Non-pigmented ciliary epithelial cell (primary cell): ENCODE measurements at regions not wholly inside any gene's neighbourhood (a gene's known extent, or its start where the extent isn't known, plus 50 kb on each side); places are given as distances from the start of the nearest gene placed in this dataset.
"Not testable (repeated sequence)": the region's sequence is repeated elsewhere in the genome, so short reads cannot be mapped to it uniquely, and the experiment has no call there.

ENCODE experiments used
- DNase-seq: peaks from one replicate; pipeline ENCODE4 v3.0.0-alpha.2; 2010; ENCODE audit warnings: low read depth

DNA sequence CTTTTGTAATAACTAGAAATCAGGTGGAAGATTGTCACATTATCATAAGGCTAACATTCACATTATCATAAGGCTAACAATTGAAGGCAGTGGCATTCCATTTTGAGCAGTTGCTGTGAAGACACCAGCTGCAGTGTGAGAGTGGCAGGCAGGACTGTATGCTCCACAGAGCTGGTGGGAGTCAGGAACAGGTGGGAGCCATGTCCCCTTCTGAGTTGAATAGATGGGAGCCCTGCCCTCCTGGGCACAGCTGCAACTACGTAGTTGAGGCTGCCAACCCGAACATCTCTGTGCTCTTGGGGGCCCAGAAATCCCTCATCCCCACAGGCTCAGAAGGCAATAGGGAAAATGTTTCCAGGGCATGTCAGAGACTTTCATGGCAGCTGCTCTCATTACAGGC, 1627.6 kb downstream of the SI start:
- no peak for DNase-seq

- no peak for DNase-seq
These were observed 1639.5 kb downstream of the SI start for GRCh38 chr3:163438760-163439159.

GRCh38 chr3:163422671-163423070, 1655.6 kb downstream of the SI start:
- no peak for DNase-seq

DNA sequence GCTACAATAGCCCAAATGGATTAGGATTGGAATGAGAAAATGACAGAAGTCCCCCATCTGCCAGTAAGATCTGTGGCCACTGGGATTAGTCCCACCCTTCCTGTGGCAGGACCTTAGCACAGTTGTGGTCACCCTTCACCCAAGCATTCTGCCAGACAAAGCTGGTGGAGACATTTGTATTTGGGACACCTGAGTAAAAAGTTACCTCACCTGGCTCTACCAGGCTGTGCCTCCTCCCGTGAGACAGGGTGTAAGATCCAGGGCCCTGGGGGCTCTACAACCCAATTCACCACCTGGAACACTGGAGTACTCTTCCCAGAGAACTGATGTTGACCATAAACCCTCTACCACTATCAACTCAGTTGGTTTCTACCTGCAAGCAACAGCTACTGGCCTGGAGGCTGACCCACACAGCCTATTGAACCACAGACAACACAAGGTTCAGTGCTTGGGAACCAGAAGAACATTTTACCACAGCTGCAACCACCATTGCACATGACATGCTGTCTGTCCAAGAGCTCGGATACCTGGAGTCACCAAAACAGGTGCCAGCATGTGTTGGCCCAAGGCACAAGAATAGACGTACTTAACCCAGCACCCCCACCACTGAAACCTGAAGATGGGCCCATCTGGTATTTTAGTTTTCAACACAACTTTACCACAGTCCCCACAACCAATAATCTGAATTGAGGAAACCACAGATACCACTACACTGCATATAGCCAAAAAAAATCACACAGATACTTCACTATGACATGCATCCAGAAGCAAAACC, 1686.7 kb downstream of the SI start:
- no peak for DNase-seq

DNA sequence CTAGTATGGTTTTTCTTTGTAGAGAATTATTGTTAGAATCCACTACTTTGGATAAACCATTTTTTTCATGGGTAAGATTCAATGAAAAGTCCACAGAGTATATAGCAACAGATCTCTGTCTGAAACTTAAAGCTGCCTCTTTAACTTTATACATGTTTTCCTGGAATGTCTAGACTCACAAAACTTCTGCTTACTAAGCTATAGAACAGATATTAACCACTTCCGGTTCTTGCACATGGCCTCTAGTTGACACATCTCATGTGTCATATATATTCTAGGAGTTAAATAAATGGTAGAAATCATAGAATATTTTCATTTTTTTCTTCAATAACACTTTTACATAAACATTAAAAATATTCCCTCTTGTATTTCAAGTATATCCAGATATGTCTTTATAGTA, 1693.9 kb downstream of the SI start:
- DNase-seq = no peak

DNA sequence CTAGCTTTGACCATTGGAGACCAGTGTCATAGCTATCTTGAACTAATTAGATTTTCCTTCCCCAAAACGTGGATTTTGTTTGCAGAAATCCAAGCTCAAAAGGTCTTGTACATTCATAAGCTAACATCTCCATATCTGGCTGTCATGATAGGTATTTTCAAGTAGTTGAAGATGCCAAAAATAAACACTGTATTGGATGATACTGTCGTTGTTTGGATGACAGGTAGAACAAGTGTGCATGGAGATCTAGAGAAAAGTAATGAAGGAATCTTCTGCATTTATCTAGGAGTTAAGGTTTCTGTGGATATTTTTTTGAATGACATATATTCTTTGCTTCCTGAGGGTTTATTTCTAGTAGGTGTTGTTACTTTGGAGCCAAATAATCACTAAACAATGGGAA, 1696.1 kb downstream of the SI start:
- DNase-seq = no peak

DNA sequence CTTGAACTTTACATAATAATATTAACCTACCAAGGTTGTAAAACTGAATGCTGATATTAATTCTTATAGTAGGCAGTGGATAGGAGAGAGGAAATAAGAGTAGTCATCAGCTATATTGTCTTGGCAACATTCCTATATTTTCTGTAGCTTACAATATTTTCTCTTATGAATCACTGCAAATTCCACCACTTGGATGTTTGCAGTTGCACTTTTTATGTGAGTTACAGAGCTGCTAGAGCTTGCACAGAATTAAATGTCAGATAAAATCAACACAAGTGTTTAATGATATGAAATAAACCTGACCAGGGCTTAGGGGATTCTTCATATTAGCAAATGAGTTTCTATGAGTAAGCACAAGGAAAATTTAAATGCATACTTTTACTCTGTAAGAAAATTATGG, 1710.1 kb downstream of the SI start:
- peak; percentile 10 for DNase-seq

- no peak for DNase-seq
These were observed 1713.6 kb downstream of the SI start for GRCh38 chr3:163364717-163365116.

DNA sequence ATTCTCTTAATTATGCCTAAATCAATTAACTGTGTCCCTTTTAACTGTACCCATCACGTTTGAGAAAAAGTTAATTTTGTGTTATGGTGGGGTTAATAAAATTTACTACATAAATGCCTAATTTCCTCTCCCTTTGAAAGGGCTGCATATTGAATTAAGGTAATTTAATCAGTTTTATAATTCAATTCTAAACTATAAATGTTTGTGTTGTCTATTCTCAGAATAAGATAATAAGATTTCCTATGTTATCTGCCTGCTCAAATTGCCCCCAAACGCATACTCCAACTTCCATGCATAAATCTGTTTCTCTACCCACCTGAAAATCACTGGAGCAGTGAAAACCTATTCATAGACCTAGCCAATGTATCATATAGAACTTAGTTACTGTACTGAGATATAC, 1716.1 kb downstream of the SI start:
- no peak for DNase-seq

DNA sequence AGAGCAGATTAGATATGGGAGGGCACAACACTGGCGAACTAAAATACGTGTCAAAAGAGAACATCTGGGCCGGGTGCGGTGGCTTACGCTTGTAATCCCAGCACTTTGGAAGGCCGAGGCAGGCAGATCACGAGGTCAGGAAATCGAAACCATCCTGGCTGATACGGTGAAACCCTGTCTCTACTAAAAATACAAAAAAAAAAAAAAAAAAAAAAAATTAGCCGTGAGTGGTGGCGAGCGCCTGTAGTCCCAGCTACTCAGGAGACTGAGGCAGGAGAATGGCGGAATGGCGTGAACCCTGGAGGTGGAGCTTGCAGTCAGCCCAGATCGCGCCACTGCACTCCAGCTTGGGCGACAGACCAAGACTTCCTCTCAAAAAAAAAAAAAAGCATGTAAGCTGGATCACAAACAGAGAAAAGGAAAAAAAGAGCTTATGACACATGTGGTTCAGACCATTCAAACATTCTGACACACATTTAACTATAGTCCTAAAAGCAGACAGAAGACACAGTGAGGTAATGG, 1716.9 kb downstream of the SI start:
- DNase-seq = not testable (repeated sequence)

GRCh38 chr3:163347944-163348343, 1730.4 kb downstream of the SI start:
- DNase-seq = no peak

GRCh38 chr3:163335429-163335828, 1742.9 kb downstream of the SI start:
- DNase-seq = no peak

GRCh38 chr3:163328680-163329079, 1749.6 kb downstream of the SI start:
- no peak for DNase-seq

GRCh38 chr3:163327086-163327485, 1751.2 kb downstream of the SI start:
- DNase-seq = no peak

GRCh38 chr3:163315786-163316185, 1762.5 kb downstream of the SI start:
- no peak for DNase-seq

GRCh38 chr3:163306405-163306804, 1771.9 kb downstream of the SI start:
- no peak for DNase-seq

DNA sequence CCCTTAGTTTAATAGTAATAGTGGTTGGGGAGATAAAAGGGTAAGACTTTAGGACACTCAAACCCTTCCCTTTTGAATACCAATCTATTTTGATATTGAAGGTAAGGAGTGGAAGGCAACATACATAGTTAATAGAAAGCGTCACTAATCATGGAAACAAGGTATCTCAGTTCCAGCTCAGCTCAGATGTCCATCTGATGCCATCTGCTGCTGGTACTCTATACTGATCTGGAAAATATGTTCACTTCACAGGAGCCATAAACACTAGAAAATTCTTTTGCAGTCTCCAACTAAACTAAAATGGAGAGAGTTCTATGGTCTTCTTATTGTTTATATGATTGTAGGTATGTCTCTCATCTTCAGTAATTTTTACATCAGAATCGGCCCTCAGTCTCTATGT, 1777.1 kb downstream of the OTOL1 start:
- DNase-seq = no peak

- no peak for DNase-seq
These were observed 1770.1 kb downstream of the OTOL1 start for GRCh38 chr3:163266731-163267130.

GRCh38 chr3:163261618-163262017, 1765.0 kb downstream of the OTOL1 start:
- no peak for DNase-seq

DNA sequence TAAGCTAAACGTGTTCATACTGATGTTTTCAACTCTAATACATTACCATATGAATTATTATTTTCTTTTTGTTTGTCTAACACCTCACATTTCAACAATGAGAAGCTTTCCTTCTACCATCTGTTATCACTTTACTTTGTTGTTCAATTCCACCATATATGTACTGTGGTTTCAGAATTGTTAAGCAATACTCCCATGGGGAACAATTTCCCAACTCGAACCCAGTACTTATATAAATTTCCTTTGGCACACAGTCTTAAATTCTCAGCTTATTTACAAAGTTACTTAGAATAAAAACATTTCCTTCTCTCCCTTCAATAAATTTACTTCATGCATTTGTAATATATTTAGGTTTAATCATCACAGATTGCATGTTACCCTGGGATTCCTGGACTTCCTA, 1764.4 kb downstream of the OTOL1 start:
- DNase-seq = no peak

DNA sequence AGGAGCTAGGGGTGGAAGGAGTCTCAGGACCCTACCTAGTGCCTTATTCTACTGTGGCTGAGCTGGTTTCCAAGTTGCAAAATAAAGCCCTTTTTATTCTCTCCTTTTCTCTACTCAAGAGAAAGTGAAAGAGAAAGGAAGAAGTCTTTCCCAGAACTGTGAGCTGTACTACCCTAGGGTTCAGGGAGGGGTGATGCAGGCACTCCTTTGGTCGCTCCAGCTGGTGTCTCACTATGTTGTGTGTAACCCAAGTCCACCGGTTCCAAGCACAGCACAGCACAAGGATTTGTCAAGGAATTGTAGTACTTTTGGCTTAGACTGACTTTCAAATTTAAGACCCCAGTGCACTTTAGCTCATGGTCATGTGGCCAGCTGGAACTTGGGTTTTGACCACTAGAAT, 1721.7 kb downstream of the OTOL1 start:
- DNase-seq = no peak

- no peak for DNase-seq
These were observed 1717.2 kb downstream of the OTOL1 start for GRCh38 chr3:163213838-163214237.

- no peak for DNase-seq
These were observed 1700.3 kb downstream of the OTOL1 start for GRCh38 chr3:163196815-163197374.

DNA sequence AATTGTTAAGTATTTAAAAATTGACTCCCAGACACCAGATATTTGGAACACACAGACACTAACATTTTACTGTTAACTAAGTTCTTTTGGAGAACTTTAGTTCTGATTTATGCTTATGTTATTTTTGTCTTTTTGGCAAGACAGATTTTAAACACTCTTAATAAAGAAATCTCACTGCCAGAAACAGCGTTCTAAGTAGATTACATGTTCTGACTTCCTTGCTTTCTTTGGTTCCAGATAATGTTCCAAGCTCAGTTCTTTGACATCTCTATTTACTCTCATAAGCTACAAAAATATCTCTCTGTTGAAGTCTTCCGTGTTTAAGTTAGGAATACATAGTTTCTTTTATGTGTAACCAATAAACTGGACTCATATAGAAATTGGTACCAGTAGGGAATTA, 1699.6 kb downstream of the OTOL1 start:
- no peak for DNase-seq
